HCT116 (cell line): ENCODE measurements at regions not wholly inside any gene's neighbourhood (a gene's known extent, or its start where the extent isn't known, plus 50 kb on each side); places are given as distances from the start of the nearest gene placed in this dataset.

ENCODE experiments used
- ATAC-seq: fragments of 200-7000 bp; cut with Tn5 transposase; 2 replicates; pipeline ENCODE4 v1.9.1; 2020; ENCODE audit warnings: mild to moderate bottlenecking, moderate library complexity
- BruUV-seq: library from RNA; stranded (reverse); fragments of 400-500 nt; replicated peaks from 2 replicates; lab custom pipeline; 2021; lab: Mats Ljungman, UMichigan
- CTCF ChIA-PET: fragments of 300-600 bp; sonication (Branson Sonifier 250); formaldehyde crosslinking; loops from one replicate; lab custom pipeline; 2021; ENCODE audit warnings: antibody characterized with exemption; lab: Charles Lee
- POLR2A ChIA-PET: fragments of 300-600, 350-600 bp; sonication (Branson Sonifier 250); formaldehyde crosslinking; loops from one replicate; lab custom pipeline; 2021; ENCODE audit warnings: antibody characterized with exemption; lab: Charles Lee
- RAD21 ChIA-PET, 2 experiments: fragments of 300-600 bp; sonication (Branson Sonifier 250); formaldehyde crosslinking; loops; one replicate each; lab custom pipeline; 2023; ENCODE audit warnings: low total read pairs in 2 of 2; ENCODE audit not compliant: uncharacterized antibody in 2 of 2, unreplicated experiment in 2 of 2, low non-redundant PET in 1 of 2; lab: Charles Lee
- DNase-seq: peaks from one replicate; pipeline ENCODE4 v3.0.0-alpha.2; 2010; ENCODE audit warnings: low read depth, low spot score
- H2AFZ ChIP-seq: fragments of 200-600 bp; shearing (Covaris generic), sonication (generic); 2 replicates; pipeline ENCODE4 v1.6.1; 2017; ENCODE audit warnings: low read depth, mixed run types, mixed read lengths, antibody characterized with exemption, low read length; ENCODE audit not compliant: poor library complexity, severe bottlenecking
- H3K27ac ChIP-seq: 2 replicates; pipeline ENCODE4 v1.5.1; 2012; ENCODE audit warnings: low read depth, low read length
- H3K27me3 ChIP-seq: fragments of 200-600 bp; sonication (generic); 2 replicates; pipeline ENCODE4 v1.6.1; 2016; ENCODE audit warnings: mixed run types, low read length, mixed read lengths; ENCODE audit not compliant: insufficient read depth
- H3K36me3 ChIP-seq, 2 experiments: fragments of 200-500 bp in 1 of 2; fragments of 200-600 bp in 1 of 2; sonication (Bioruptor generic) in 1 of 2; sonication (generic) in 1 of 2; 2 replicates each; pipeline versions ENCODE4 v1.5.1 to v1.6.1; 2014 to 2016; ENCODE audit warnings: low read length in 2 of 2, inconsistent platforms in 1 of 2, mixed read lengths in 1 of 2, mixed run types in 1 of 2; ENCODE audit not compliant: insufficient read depth in 2 of 2, control insufficient read depth in 1 of 2
- H3K4me1 ChIP-seq, 2 experiments: fragments of 200-600 bp in 1 of 2; sonication (generic) in 1 of 2; 2 replicates each; pipeline versions ENCODE4 v1.5.1 to v1.6.1; 2012 to 2017; ENCODE audit warnings: low read length in 2 of 2, inconsistent platforms in 1 of 2, mild to moderate bottlenecking in 1 of 2, mixed read lengths in 1 of 2, mixed run types in 1 of 2, moderate library complexity in 1 of 2; ENCODE audit not compliant: insufficient read depth in 2 of 2, control insufficient read depth in 1 of 2
- H3K4me2 ChIP-seq: fragments of 200-600 bp; sonication (generic); 2 replicates; pipeline ENCODE4 v1.6.1; 2017; ENCODE audit warnings: mixed run types, low read length, mixed read lengths
- H3K4me3 ChIP-seq, 2 experiments: fragments of 200-600 bp in 1 of 2; sonication (generic) in 1 of 2; replicated peaks in 1 of 2; 2 replicates each; pipeline ENCODE4 v1.5.1; 2011 to 2016; ENCODE audit warnings: low read length in 2 of 2, control low read depth in 1 of 2, low read depth in 1 of 2, mild to moderate bottlenecking in 1 of 2, mixed read lengths in 1 of 2, mixed run types in 1 of 2
- H3K79me2 ChIP-seq: fragments of 200-600 bp; sonication (generic); 2 replicates; pipeline ENCODE4 v1.6.1; 2017; ENCODE audit warnings: mild to moderate bottlenecking, mixed run types, low read length, moderate library complexity, mixed read lengths; ENCODE audit not compliant: insufficient read depth
- H3K9ac ChIP-seq: fragments of 200-600 bp; sonication (generic); 2 replicates; pipeline ENCODE4 v1.6.1; 2016; ENCODE audit warnings: low read length, mixed read lengths
- H3K9me2 ChIP-seq: fragments of 200-600 bp; sonication (generic), shearing (Covaris generic); 2 replicates; pipeline ENCODE4 v1.6.1; 2017; ENCODE audit warnings: mixed run types, mild to moderate bottlenecking, moderate library complexity; ENCODE audit not compliant: insufficient read depth
- H3K9me3 ChIP-seq, 2 experiments: fragments of 200-500 bp in 1 of 2; fragments of 200-600 bp in 1 of 2; sonication (Bioruptor generic) in 1 of 2; sonication (generic) in 1 of 2; 2 replicates each; pipeline ENCODE4 v1.6.1; 2014 to 2017; ENCODE audit warnings: low read length in 2 of 2, mixed read lengths in 2 of 2, inconsistent platforms in 1 of 2, low read depth in 1 of 2, mild to moderate bottlenecking in 1 of 2, mixed run types in 1 of 2, moderate library complexity in 1 of 2; ENCODE audit not compliant: control insufficient read depth in 1 of 2, insufficient read depth in 1 of 2
- H4K20me1 ChIP-seq: fragments of 200-600 bp; sonication (generic), shearing (Covaris generic); 2 replicates; pipeline ENCODE4 v1.6.1; 2017; ENCODE audit warnings: mixed run types, mild to moderate bottlenecking, moderate library complexity; ENCODE audit not compliant: insufficient read depth
- CBX3 ChIP-seq: IDR thresholded peaks from 2 replicates; pipeline ENCODE4 v1.6.1; 2012; ENCODE audit warnings: low read depth
- CTCF ChIP-seq, 3 experiments: fragments of 200-600 bp in 1 of 3; sonication (generic) in 1 of 3; IDR thresholded peaks in 2 of 3; conservative IDR thresholded peaks in 1 of 3; 2 replicates each; pipeline ENCODE4 v1.5.1; 2012 to 2017; ENCODE audit warnings: low read depth in 2 of 3, low read length in 2 of 3, antibody characterized with exemption in 1 of 3, borderline replicate concordance in 1 of 3, control low read depth in 1 of 3, mild to moderate bottlenecking in 1 of 3, mixed read lengths in 1 of 3, mixed run types in 1 of 3, moderate library complexity in 1 of 3; ENCODE audit not compliant: insufficient read depth in 1 of 3
- EGR1 ChIP-seq: IDR thresholded peaks from 2 replicates; pipeline ENCODE4 v1.6.1; 2012; ENCODE audit warnings: low read depth
- EZH2 ChIP-seq: fragments of 200-600 bp; sonication (generic); IDR thresholded peaks from 2 replicates; pipeline ENCODE4 v1.6.1; 2017; ENCODE audit warnings: antibody characterized with exemption, mixed run types
- FOSL1 ChIP-seq: IDR thresholded peaks from 2 replicates; pipeline ENCODE4 v1.6.1; 2012; ENCODE audit warnings: low read depth
- JUND ChIP-seq: IDR thresholded peaks from 2 replicates; pipeline ENCODE4 v1.6.1; 2012
- MAX ChIP-seq: IDR thresholded peaks from 2 replicates; pipeline ENCODE4 v1.6.1; 2012
- REST ChIP-seq: IDR thresholded peaks from 2 replicates; pipeline ENCODE4 v1.6.1; 2012; ENCODE audit warnings: low read depth
- TCF7L2 ChIP-seq: IDR thresholded peaks from 2 replicates; pipeline ENCODE4 v1.7.0; 2011; ENCODE audit warnings: borderline replicate concordance, inconsistent platforms; ENCODE audit not compliant: insufficient read depth, insufficient read length; ENCODE audit errors: extremely low read depth
- ZBTB33 ChIP-seq: IDR thresholded peaks from 2 replicates; pipeline ENCODE4 v1.6.1; 2011; ENCODE audit warnings: mild to moderate bottlenecking, low read length, moderate library complexity; ENCODE audit not compliant: insufficient replicate concordance; ENCODE audit errors: extremely low read depth
- ZNF274 ChIP-seq: fragments of 200-500 bp; sonication (Bioruptor generic); IDR thresholded peaks from 2 replicates; pipeline ENCODE4 v1.6.1; 2014; ENCODE audit warnings: mild to moderate bottlenecking, low read depth, low read length, inconsistent platforms
- intact Hi-C: fragments of 100-400 bp; cut with micrococcal nuclease; formaldehyde crosslinking; loops from 2 replicates; pipeline ENCODE4 v1.10.0; 2022
- TF ChIP-seq, protein P1 (sequence below): IDR thresholded peaks from 2 replicates; pipeline ENCODE4 v1.6.1; 2012

DNA sequence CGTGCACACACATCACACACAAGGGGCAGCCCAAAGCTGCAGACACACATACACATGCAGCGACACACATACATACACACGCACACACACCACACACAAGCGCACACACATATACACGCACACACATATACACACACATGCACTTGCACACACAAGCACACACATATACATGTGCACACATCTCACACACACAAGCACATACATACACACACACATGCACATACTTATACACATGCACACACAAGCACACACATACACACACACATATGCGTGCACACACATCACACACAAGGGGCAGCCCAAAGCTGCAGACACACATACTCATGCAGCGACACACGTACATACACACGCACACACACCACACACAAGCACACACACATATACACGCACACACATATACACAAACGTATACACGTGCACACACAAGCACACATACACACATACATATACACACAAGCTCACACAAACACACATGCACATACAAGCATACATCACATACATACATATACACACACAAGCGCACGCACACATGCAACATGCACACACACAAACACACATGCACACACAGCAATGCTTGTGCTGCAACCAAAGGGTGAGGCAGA lies 178.8 kb upstream of the PFKP start:
- CTCF ChIA-PET, result no interaction called here
- no peak for TF ChIP-seq ZBTB33
- no peak for TF ChIP-seq EGR1
- no peak for TF ChIP-seq MAX
- no peak for TF ChIP-seq EZH2
- no peak for TF ChIP-seq ZNF274
- TF ChIP-seq, protein P1, sequence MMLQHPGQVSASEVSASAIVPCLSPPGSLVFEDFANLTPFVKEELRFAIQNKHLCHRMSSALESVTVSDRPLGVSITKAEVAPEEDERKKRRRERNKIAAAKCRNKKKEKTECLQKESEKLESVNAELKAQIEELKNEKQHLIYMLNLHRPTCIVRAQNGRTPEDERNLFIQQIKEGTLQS, result no peak
- TF ChIP-seq CBX3, result no peak
- TF ChIP-seq FOSL1, result no peak
- TF ChIP-seq REST, result no peak
- no peak for TF ChIP-seq CTCF (IDR thresholded peaks at IDR 0.05 in 2 of 3, conservative IDR thresholded peaks at IDR 0.05 in 1 of 3; ENCODE audit: borderline replicate concordance in 1 of 3, insufficient read depth in 1 of 3, low read depth in 2 of 3, low read length in 2 of 3)
- TF ChIP-seq TCF7L2, result no peak
- no peak for TF ChIP-seq JUND
- POLR2A ChIA-PET, result no interaction called here
- RAD21 ChIA-PET, result no interaction called here
- BruUV-seq, result no TSS peak
- no peaks in the 10 kb centered on the region for H4K20me1 ChIP-seq
- H3K4me2 ChIP-seq, result no peak overlapping the region
- no peak overlapping the region for H3K27ac ChIP-seq
- H2AFZ ChIP-seq, result no peak overlapping the region
- no peaks in the 10 kb centered on the region for H3K79me2 ChIP-seq
- ATAC-seq (no peak), DNase-seq (no peak)
- no peak overlapping the region for H3K4me3 ChIP-seq
- H3K27me3 ChIP-seq, result peaks cover 28% of the 10 kb centered on the region
- no peaks in the 10 kb centered on the region for H3K36me3 ChIP-seq
- H3K9me3 ChIP-seq, result no peaks in the 10 kb centered on the region
- no peaks in the 10 kb centered on the region for H3K9me2 ChIP-seq
- intact Hi-C loops, result no loop called here
- no peak overlapping the region for H3K9ac ChIP-seq
- H3K4me1 ChIP-seq, result no peaks in the 10 kb centered on the region
